ENCODE measurements at regions not wholly inside any gene's neighbourhood (a gene's known extent, or its start where the extent isn't known, plus 50 kb on each side); places are given as distances from the start of the nearest gene placed in this dataset.

- no peak for TF ChIP-seq RNF2 (IDR thresholded peaks at IDR 0.05; ENCODE audit: borderline replicate concordance, low read depth, low read length, missing control alignments, poor library complexity, severe bottlenecking)
Measured at GRCh38 chr9:107112707-107113243, 170.3 kb upstream of the RAD23B start (continued).
